ENCODE measurements at regions not wholly inside any gene's neighbourhood (a gene's known extent, or its start where the extent isn't known, plus 50 kb on each side); places are given as distances from the start of the nearest gene placed in this dataset.

DNA sequence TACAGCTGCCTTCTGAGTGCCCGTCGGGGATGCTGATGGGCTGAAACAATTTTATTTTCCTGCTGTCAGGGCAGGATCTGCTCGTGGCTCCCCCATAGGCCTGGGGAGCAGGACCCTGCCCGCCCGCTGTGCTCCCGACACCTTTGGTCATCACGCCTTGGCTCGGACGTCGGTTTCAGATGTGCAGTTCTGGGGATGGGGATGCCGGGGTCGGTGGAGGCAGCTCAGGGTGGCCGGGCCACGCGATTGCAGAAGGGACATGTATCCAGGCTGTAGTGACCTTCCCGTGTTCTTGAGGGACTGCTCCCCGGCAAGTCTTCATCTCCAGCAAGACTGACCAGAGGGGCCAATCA lies 1150.5 kb downstream of the BRD1 start:
- TF ChIP-seq, protein P1, sequence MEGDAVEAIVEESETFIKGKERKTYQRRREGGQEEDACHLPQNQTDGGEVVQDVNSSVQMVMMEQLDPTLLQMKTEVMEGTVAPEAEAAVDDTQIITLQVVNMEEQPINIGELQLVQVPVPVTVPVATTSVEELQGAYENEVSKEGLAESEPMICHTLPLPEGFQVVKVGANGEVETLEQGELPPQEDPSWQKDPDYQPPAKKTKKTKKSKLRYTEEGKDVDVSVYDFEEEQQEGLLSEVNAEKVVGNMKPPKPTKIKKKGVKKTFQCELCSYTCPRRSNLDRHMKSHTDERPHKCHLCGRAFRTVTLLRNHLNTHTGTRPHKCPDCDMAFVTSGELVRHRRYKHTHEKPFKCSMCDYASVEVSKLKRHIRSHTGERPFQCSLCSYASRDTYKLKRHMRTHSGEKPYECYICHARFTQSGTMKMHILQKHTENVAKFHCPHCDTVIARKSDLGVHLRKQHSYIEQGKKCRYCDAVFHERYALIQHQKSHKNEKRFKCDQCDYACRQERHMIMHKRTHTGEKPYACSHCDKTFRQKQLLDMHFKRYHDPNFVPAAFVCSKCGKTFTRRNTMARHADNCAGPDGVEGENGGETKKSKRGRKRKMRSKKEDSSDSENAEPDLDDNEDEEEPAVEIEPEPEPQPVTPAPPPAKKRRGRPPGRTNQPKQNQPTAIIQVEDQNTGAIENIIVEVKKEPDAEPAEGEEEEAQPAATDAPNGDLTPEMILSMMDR (IDR thresholded peaks at IDR 0.05), result no peak
- no peak for TF ChIP-seq POLR2A (IDR thresholded peaks at IDR 0.05)

All from tibial nerve (tissue), 3 donors.